Peyer's patch (tissue), 4 donors: ENCODE measurements at regions not wholly inside any gene's neighbourhood (a gene's known extent, or its start where the extent isn't known, plus 50 kb on each side); places are given as distances from the start of the nearest gene placed in this dataset.

Source experiments
- POLR2A ChIP-seq, 2 donors: fragments of 450-650 bp; IDR thresholded peaks; one replicate each; pipeline ENCODE4 v1.5.1; 2017; ENCODE audit warnings: antibody characterized with exemption in 2 of 2, mild to moderate bottlenecking in 2 of 2, moderate library complexity in 2 of 2
- TF ChIP-seq, protein P1 (sequence below), 6 experiments: fragments of 450-650 bp in 4 of 6; fragments of 200-600 bp in 2 of 6; sonication (generic) in 1 of 6; IDR thresholded peaks; one replicate each; pipeline ENCODE4 v1.5.1; 2017 to 2019; ENCODE audit warnings: antibody characterized with exemption in 6 of 6, mild to moderate bottlenecking in 3 of 6, moderate library complexity in 1 of 6

DNA sequence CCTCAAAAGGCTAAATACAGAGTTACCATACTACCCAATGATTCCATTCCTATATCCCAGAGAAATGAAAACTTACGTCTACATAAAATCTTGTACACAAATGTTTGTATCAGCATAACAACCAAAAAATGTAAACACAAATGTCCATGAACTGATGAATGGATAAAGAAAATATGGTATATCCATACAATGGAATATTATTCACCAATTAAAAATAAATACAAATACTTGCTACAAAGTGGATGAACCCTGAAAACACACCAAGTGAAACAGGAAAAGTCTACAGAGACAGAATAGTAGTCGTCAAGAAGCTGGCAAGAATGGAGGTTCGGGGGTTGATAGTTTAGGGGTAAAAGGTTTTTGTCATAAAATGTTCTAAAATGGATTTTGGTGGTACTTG is 54.0 kb upstream of the ANKRD28 start:
- TF ChIP-seq, protein P1, sequence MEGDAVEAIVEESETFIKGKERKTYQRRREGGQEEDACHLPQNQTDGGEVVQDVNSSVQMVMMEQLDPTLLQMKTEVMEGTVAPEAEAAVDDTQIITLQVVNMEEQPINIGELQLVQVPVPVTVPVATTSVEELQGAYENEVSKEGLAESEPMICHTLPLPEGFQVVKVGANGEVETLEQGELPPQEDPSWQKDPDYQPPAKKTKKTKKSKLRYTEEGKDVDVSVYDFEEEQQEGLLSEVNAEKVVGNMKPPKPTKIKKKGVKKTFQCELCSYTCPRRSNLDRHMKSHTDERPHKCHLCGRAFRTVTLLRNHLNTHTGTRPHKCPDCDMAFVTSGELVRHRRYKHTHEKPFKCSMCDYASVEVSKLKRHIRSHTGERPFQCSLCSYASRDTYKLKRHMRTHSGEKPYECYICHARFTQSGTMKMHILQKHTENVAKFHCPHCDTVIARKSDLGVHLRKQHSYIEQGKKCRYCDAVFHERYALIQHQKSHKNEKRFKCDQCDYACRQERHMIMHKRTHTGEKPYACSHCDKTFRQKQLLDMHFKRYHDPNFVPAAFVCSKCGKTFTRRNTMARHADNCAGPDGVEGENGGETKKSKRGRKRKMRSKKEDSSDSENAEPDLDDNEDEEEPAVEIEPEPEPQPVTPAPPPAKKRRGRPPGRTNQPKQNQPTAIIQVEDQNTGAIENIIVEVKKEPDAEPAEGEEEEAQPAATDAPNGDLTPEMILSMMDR (IDR thresholded peaks at IDR 0.05): no peak
- no peak for TF ChIP-seq POLR2A (IDR thresholded peaks at IDR 0.05)
